Liver (tissue), 6 donors: ENCODE measurements at regions not wholly inside any gene's neighbourhood (a gene's known extent, or its start where the extent isn't known, plus 50 kb on each side); places are given as distances from the start of the nearest gene placed in this dataset.
"Not testable (repeated sequence)": the region's sequence is repeated elsewhere in the genome, so short reads cannot be mapped to it uniquely, and the experiment has no call there.

ENCODE experiments used
- DNase-seq: peaks from one replicate; pipeline ENCODE4 v3.0.0-alpha.2; 2017; ENCODE audit warnings: low spot score
- H3K27ac ChIP-seq, 2 donors: one replicate each; pipeline ENCODE4 v1.7.0; 2013; ENCODE audit warnings: inconsistent platforms in 2 of 2, low read length in 2 of 2, control low read depth in 1 of 2, low read depth in 1 of 2, mild to moderate bottlenecking in 1 of 2
- H3K27me3 ChIP-seq, 4 donors: one replicate each; pipeline versions ENCODE4 v1.6.1 to v1.7.0; 2013; ENCODE audit warnings: low read length in 3 of 4, inconsistent platforms in 1 of 4, mild to moderate bottlenecking in 1 of 4, moderate library complexity in 1 of 4; ENCODE audit not compliant: control insufficient read depth in 4 of 4, insufficient read depth in 4 of 4
- H3K36me3 ChIP-seq, 4 donors: one replicate each; pipeline versions ENCODE4 v1.6.1 to v1.7.0; 2013; ENCODE audit warnings: low read length in 3 of 4, mild to moderate bottlenecking in 3 of 4, low read depth in 1 of 4, moderate library complexity in 1 of 4; ENCODE audit not compliant: control insufficient read depth in 4 of 4, insufficient read depth in 3 of 4
- H3K4me1 ChIP-seq, 4 donors: one replicate each; pipeline versions ENCODE4 v1.6.1 to v1.7.0; 2013; ENCODE audit warnings: low read length in 3 of 4, mild to moderate bottlenecking in 3 of 4, moderate library complexity in 1 of 4; ENCODE audit not compliant: control insufficient read depth in 4 of 4, insufficient read depth in 4 of 4
- H3K4me3 ChIP-seq, 3 donors: one replicate each; pipeline versions ENCODE4 v1.6.1 to v1.7.0; 2013; ENCODE audit warnings: low read length in 3 of 3, control low read depth in 1 of 3, low read depth in 1 of 3, mild to moderate bottlenecking in 1 of 3
- H3K9ac ChIP-seq, 2 donors: one replicate each; pipeline ENCODE4 v1.7.0; 2013; ENCODE audit warnings: low read length in 2 of 2, mild to moderate bottlenecking in 2 of 2, moderate library complexity in 2 of 2, control low read depth in 1 of 2, low read depth in 1 of 2
- H3K9me3 ChIP-seq, 4 donors: one replicate each; pipeline versions ENCODE4 v1.6.1 to v1.7.0; 2013; ENCODE audit warnings: low read length in 3 of 4; ENCODE audit not compliant: control insufficient read depth in 4 of 4
- WGBS: extraction: QIAGEN DNeasy Blood & Tissue Kit; methylation state at CpG from one replicate; pipeline ENCODE4 v1.1.7; 2013; 5-methylcytosine and 5-hydroxymethylcytosine counted together
- donor health status: healthy.
- donor health status: healthy.
- donor health status: healthy.

GRCh38 chr5:176067162-176067561 is 99.0 kb upstream of the THOC3 start:
- H3K9me3 ChIP-seq, H3K36me3 ChIP-seq, H3K4me3 ChIP-seq, H3K27ac ChIP-seq, H3K27me3 ChIP-seq, H3K4me1 ChIP-seq, DNase-seq, H3K9ac ChIP-seq: not testable (repeated sequence)
- 51% methylated on average over 1 of the region's 1 CpG for WGBS

GRCh38 chr5:176067948-176068347 is 99.8 kb upstream of the THOC3 start:
- not testable (repeated sequence) for H3K27me3 ChIP-seq, H3K4me1 ChIP-seq, H3K4me3 ChIP-seq, H3K36me3 ChIP-seq, H3K27ac ChIP-seq, H3K9ac ChIP-seq, H3K9me3 ChIP-seq, DNase-seq
- WGBS = 95% methylated on average over 5 of the region's 5 CpGs

- WGBS = 82% methylated on average over 4 of the region's 9 CpGs
- H3K27me3 ChIP-seq, H3K36me3 ChIP-seq, H3K4me3 ChIP-seq, DNase-seq, H3K27ac ChIP-seq, H3K9ac ChIP-seq, H3K4me1 ChIP-seq, H3K9me3 ChIP-seq: not testable (repeated sequence)
These were observed 106.0 kb upstream of the THOC3 start for GRCh38 chr5:176073996-176074571.

- H3K9ac ChIP-seq, H3K9me3 ChIP-seq, H3K27me3 ChIP-seq, DNase-seq, H3K4me3 ChIP-seq, H3K36me3 ChIP-seq, H3K27ac ChIP-seq, H3K4me1 ChIP-seq: not testable (repeated sequence)
- WGBS = 84% methylated on average over 8 of the region's 9 CpGs
These were observed 115.6 kb upstream of the THOC3 start for GRCh38 chr5:176083717-176084116.

GRCh38 chr5:176103083-176103482 is 135.0 kb upstream of the THOC3 start:
- not testable (repeated sequence) for H3K9me3 ChIP-seq, H3K27me3 ChIP-seq, DNase-seq, H3K9ac ChIP-seq, H3K4me1 ChIP-seq, H3K4me3 ChIP-seq, H3K36me3 ChIP-seq, H3K27ac ChIP-seq
- 60% methylated on average over 3 of the region's 3 CpGs for WGBS

GRCh38 chr5:176112888-176113287 is 125.3 kb upstream of the SIMC1 start:
- not testable (repeated sequence) for H3K4me3 ChIP-seq, H3K36me3 ChIP-seq, DNase-seq, H3K9me3 ChIP-seq, H3K27me3 ChIP-seq, H3K4me1 ChIP-seq, H3K9ac ChIP-seq, H3K27ac ChIP-seq
- WGBS = no CpG with 5 or more reads among the region's 8 CpGs

- H3K4me3 ChIP-seq, H3K4me1 ChIP-seq, H3K27ac ChIP-seq, DNase-seq, H3K9ac ChIP-seq, H3K27me3 ChIP-seq, H3K9me3 ChIP-seq, H3K36me3 ChIP-seq: not testable (repeated sequence)
- WGBS = 58% methylated on average over 2 of the region's 6 CpGs
These were observed 124.4 kb upstream of the SIMC1 start for GRCh38 chr5:176113673-176114335.

- not testable (repeated sequence) for H3K4me3 ChIP-seq, H3K9ac ChIP-seq, H3K27me3 ChIP-seq, H3K4me1 ChIP-seq, H3K36me3 ChIP-seq, H3K9me3 ChIP-seq, DNase-seq, H3K27ac ChIP-seq
- WGBS = 81% methylated on average over 4 of the region's 7 CpGs
These were observed 123.4 kb upstream of the SIMC1 start for GRCh38 chr5:176114825-176115224.
